Endothelial cell of umbilical vein (primary cell): ENCODE measurements at regions not wholly inside any gene's neighbourhood (a gene's known extent, or its start where the extent isn't known, plus 50 kb on each side); places are given as distances from the start of the nearest gene placed in this dataset.

Source experiments
- BruUV-seq: library from RNA; stranded (reverse); fragments of 400-500 nt; replicated peaks from 2 replicates; lab custom pipeline; 2021; lab: Mats Ljungman, UMichigan
- CTCF ChIA-PET: fragments of 300-600, 350-600 bp; sonication (Branson Sonifier 250); formaldehyde crosslinking; loops from one replicate; lab custom pipeline; 2021; ENCODE audit warnings: antibody characterized with exemption, inconsistent platforms; lab: Charles Lee
- POLR2A ChIA-PET: fragments of 300-600, 350-600 bp; sonication (Branson Sonifier 250); formaldehyde crosslinking; loops from one replicate; lab custom pipeline; 2021; ENCODE audit warnings: antibody characterized with exemption, inconsistent platforms; lab: Charles Lee
- DNase-seq: peaks from one replicate; pipeline ENCODE4 v3.0.0-alpha.2; 2011; ENCODE audit warnings: low read depth, low spot score
- FAIRE-seq: peaks from 2 replicates; lab custom pipeline; 2011; peaks lifted over from hg19 to GRCh38; lab: Jason Lieb, UNC
- H2AFZ ChIP-seq: 2 replicates; pipeline ENCODE4 v1.6.0; 2012; ENCODE audit warnings: low read depth, low read length, control low read depth, inconsistent platforms
- H3K27ac ChIP-seq: 2 replicates; pipeline ENCODE4 v1.5.1; 2011; ENCODE audit warnings: low read depth, mild to moderate bottlenecking, control low read depth, low read length, moderate library complexity; ENCODE audit not compliant: insufficient read depth
- H3K27me3 ChIP-seq, 2 experiments: 2 replicates each; pipeline versions ENCODE4 v1.6.0 to v1.6.1; 2011; ENCODE audit warnings: low read length in 2 of 2, mixed read lengths in 1 of 2; ENCODE audit not compliant: control insufficient read depth in 2 of 2, insufficient read depth in 2 of 2
- H3K36me3 ChIP-seq, 2 experiments: 2 replicates in 1 of 2; 3 replicates in 1 of 2; pipeline ENCODE4 v1.5.1; 2011; ENCODE audit warnings: low read length in 2 of 2, mild to moderate bottlenecking in 1 of 2, moderate library complexity in 1 of 2; ENCODE audit not compliant: control insufficient read depth in 2 of 2, insufficient read depth in 2 of 2; ENCODE audit errors: extremely low read depth in 1 of 2
- H3K4me1 ChIP-seq: 3 replicates; pipeline ENCODE4 v1.5.1; 2011; ENCODE audit warnings: mild to moderate bottlenecking, low read length; ENCODE audit not compliant: control insufficient read depth, insufficient read depth; ENCODE audit errors: extremely low read depth
- H3K4me2 ChIP-seq: 2 replicates; pipeline ENCODE4 v1.6.1; 2011; ENCODE audit warnings: low read length, control low read depth, mixed read lengths; ENCODE audit not compliant: insufficient read depth
- H3K4me3 ChIP-seq, 3 experiments: fragments of 200-600 bp in 1 of 3; sonication (generic), shearing (Covaris generic) in 1 of 3; replicated peaks in 1 of 3; 2 replicates each; pipeline ENCODE4 v1.5.1; 2011 to 2016; ENCODE audit warnings: control low read depth in 3 of 3, low read length in 3 of 3, mild to moderate bottlenecking in 2 of 3, inconsistent platforms in 1 of 3, low read depth in 1 of 3, moderate library complexity in 1 of 3; ENCODE audit not compliant: insufficient read depth in 1 of 3
- H3K79me2 ChIP-seq: 2 replicates; pipeline ENCODE4 v1.6.0; 2012; ENCODE audit warnings: low read length, inconsistent platforms; ENCODE audit not compliant: control insufficient read depth, insufficient read depth
- H3K9ac ChIP-seq: replicated peaks from 2 replicates; pipeline ENCODE3; 2011; ENCODE audit warnings: low read length, control low read depth; ENCODE audit not compliant: insufficient read depth; ENCODE audit errors: extremely low read depth
- H3K9me1 ChIP-seq: replicated peaks from 3 replicates; pipeline ENCODE4 v1.6.0; 2011; ENCODE audit warnings: mild to moderate bottlenecking, low read length; ENCODE audit not compliant: control insufficient read depth, insufficient read depth; ENCODE audit errors: extremely low read depth
- H3K9me3 ChIP-seq: replicated peaks from 2 replicates; pipeline ENCODE4 v1.5.1; 2012; ENCODE audit warnings: low read length, inconsistent platforms; ENCODE audit not compliant: control insufficient read depth, insufficient read depth
- H4K20me1 ChIP-seq: replicated peaks from 2 replicates; pipeline ENCODE3; 2011; ENCODE audit warnings: mild to moderate bottlenecking, low read length; ENCODE audit not compliant: control insufficient read depth, insufficient read depth; ENCODE audit errors: extremely low read depth
- EZH2 ChIP-seq: IDR thresholded peaks from 2 replicates; pipeline ENCODE4 v1.6.1; 2012; ENCODE audit warnings: borderline replicate concordance, low read depth, mild to moderate bottlenecking, moderate library complexity, low read length, inconsistent platforms; ENCODE audit not compliant: severe bottlenecking
- FOS ChIP-seq: IDR thresholded peaks from 2 replicates; pipeline ENCODE4 v1.6.1; 2011; ENCODE audit warnings: mild to moderate bottlenecking, low read length, moderate library complexity, borderline replicate concordance; ENCODE audit not compliant: insufficient read depth
- GATA2 ChIP-seq: IDR thresholded peaks from 2 replicates; pipeline ENCODE4 v1.7.0; 2011; ENCODE audit warnings: low read depth, mild to moderate bottlenecking, moderate library complexity, mixed read lengths, low read length; ENCODE audit not compliant: insufficient read length, insufficient read depth
- JUN ChIP-seq: IDR thresholded peaks from 2 replicates; pipeline ENCODE4 v1.6.1; 2011; ENCODE audit warnings: borderline replicate concordance, low read depth; ENCODE audit not compliant: insufficient read length, insufficient read depth
- MYC ChIP-seq: IDR thresholded peaks from one replicate; pipeline ENCODE4 v1.6.1; 2011; ENCODE audit warnings: mild to moderate bottlenecking, low read depth, low read length
- POLR2A ChIP-seq: IDR thresholded peaks from 2 replicates; pipeline ENCODE4 v1.6.1; 2012; ENCODE audit warnings: low read depth, mild to moderate bottlenecking, control low read depth, low read length
- POLR2AphosphoS5 ChIP-seq: IDR thresholded peaks from 2 replicates; pipeline ENCODE4 v1.6.1; 2012; ENCODE audit warnings: low read depth, mild to moderate bottlenecking, control low read depth, low read length, moderate library complexity; ENCODE audit not compliant: insufficient read depth
- dilution Hi-C: fragments of 300-500 bp; cut with MboI; formaldehyde crosslinking; loops from one replicate; pipeline ENCODE4 v1.15.0; 2019; ENCODE audit warnings: low sequenced_read_pairs; ENCODE audit not compliant: extremely low pct_ligation_motif_present
- intact Hi-C: fragments of 100-400 bp; cut with micrococcal nuclease; formaldehyde crosslinking; loops from one replicate; pipeline ENCODE4 v1.10.0; 2022
- TF ChIP-seq, protein P1 (sequence below), 2 donors: IDR thresholded peaks; 1 replicate in 1 of 2; 2 replicates in 1 of 2; pipeline ENCODE4 v1.5.1; 2011; ENCODE audit warnings: low read length in 2 of 2, mild to moderate bottlenecking in 2 of 2, moderate library complexity in 2 of 2, control low read depth in 1 of 2, inconsistent platforms in 1 of 2, low read depth in 1 of 2; ENCODE audit not compliant: insufficient read depth in 1 of 2; ENCODE audit errors: extremely low read depth in 1 of 2
- TF ChIP-seq, protein P2 (sequence below): IDR thresholded peaks from 2 replicates; pipeline ENCODE4 v1.6.1; 2011; ENCODE audit not compliant: insufficient read depth, insufficient read length

DNA sequence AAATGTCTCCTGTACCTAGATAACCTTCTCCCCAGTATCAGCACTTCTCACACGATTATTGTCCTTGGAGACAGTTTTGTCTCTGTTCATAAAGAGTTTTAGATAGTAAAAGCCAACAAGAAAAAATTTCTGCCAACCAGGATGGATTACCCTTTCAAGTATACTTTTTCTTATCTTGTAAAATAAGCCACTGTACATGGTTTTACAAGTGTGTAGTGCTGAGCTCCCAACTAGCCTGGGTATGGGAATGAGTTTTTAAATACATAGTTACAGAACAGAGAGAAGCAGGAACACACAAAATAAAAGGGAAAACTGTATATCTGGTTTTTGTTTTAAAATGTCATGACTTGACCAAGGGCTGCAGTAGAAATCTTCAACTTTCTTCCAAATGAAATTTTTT lies 76.7 kb downstream of the C18orf54 start:
- no peak overlapping the region for H3K4me2 ChIP-seq
- TF ChIP-seq POLR2AphosphoS5 (no peak), POLR2A (no peak), GATA2 (no peak), EZH2 (no peak), MYC (no peak), JUN (no peak), FOS (no peak)
- TF ChIP-seq, protein P1, sequence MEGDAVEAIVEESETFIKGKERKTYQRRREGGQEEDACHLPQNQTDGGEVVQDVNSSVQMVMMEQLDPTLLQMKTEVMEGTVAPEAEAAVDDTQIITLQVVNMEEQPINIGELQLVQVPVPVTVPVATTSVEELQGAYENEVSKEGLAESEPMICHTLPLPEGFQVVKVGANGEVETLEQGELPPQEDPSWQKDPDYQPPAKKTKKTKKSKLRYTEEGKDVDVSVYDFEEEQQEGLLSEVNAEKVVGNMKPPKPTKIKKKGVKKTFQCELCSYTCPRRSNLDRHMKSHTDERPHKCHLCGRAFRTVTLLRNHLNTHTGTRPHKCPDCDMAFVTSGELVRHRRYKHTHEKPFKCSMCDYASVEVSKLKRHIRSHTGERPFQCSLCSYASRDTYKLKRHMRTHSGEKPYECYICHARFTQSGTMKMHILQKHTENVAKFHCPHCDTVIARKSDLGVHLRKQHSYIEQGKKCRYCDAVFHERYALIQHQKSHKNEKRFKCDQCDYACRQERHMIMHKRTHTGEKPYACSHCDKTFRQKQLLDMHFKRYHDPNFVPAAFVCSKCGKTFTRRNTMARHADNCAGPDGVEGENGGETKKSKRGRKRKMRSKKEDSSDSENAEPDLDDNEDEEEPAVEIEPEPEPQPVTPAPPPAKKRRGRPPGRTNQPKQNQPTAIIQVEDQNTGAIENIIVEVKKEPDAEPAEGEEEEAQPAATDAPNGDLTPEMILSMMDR (IDR thresholded peaks at IDR 0.05; ENCODE audit: extremely low read depth in 1 of 2, insufficient read depth in 1 of 2, low read depth in 1 of 2, low read length in 2 of 2) = no peak
- TF ChIP-seq, protein P2, sequence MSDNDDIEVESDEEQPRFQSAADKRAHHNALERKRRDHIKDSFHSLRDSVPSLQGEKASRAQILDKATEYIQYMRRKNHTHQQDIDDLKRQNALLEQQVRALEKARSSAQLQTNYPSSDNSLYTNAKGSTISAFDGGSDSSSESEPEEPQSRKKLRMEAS = no peak
- ChIA-PET POLR2A (no interaction called here), CTCF (interaction anchor here (2.5 kb wide), 1 partner anchor 9 kb away, joined by 6 read pairs; no protein-coding TSS in a partner anchor)
- H3K4me3 ChIP-seq = no peak overlapping the region
- H3K9me1 ChIP-seq = no peaks in the 10 kb centered on the region
- no peak overlapping the region for H2AFZ ChIP-seq
- no peaks in the 10 kb centered on the region for H4K20me1 ChIP-seq
- FAIRE-seq = no peak
- intact Hi-C loops (no loop called here), dilution Hi-C loops (no loop called here)
- BruUV-seq = no TSS peak
- DNase-seq = no peak
- H3K27me3 ChIP-seq = peaks cover 0 to 8% of the 10 kb centered on the region in 2 experiments
- no peaks in the 10 kb centered on the region for H3K36me3 ChIP-seq
- H3K27ac ChIP-seq = no peak overlapping the region
- no peak overlapping the region for H3K9ac ChIP-seq
- H3K4me1 ChIP-seq = no peaks in the 10 kb centered on the region
- no peaks in the 10 kb centered on the region for H3K79me2 ChIP-seq
- no peaks in the 10 kb centered on the region for H3K9me3 ChIP-seq
